Loucy (cell line): ENCODE measurements at regions not wholly inside any gene's neighbourhood (a gene's known extent, or its start where the extent isn't known, plus 50 kb on each side); places are given as distances from the start of the nearest gene placed in this dataset.

ENCODE experiments used
- H2AFZ ChIP-seq: fragments of 200-600 bp; sonication (generic); 2 replicates; pipeline ENCODE4 v1.6.0; 2016; ENCODE audit warnings: antibody characterized with exemption, mild to moderate bottlenecking, low read length, moderate library complexity
- H3F3A ChIP-seq: fragments of 200-600 bp; 2 replicates; pipeline ENCODE4 v1.6.0; 2016; ENCODE audit warnings: antibody characterized with exemption, low read depth, mild to moderate bottlenecking
- H3K27me3 ChIP-seq: fragments of 200-600 bp; sonication (generic); 2 replicates; pipeline ENCODE4 v1.6.1; 2014; ENCODE audit warnings: low read length, mild to moderate bottlenecking; ENCODE audit not compliant: insufficient read depth, poor library complexity, severe bottlenecking
- H3K36me3 ChIP-seq: fragments of 200-600 bp; sonication (generic); 2 replicates; pipeline ENCODE4 v1.6.1; 2016; ENCODE audit warnings: low read length; ENCODE audit not compliant: insufficient read depth
- H3K4me1 ChIP-seq: fragments of 200-600 bp; sonication (generic); 2 replicates; pipeline ENCODE4 v1.5.1; 2014; ENCODE audit warnings: low read length, mild to moderate bottlenecking; ENCODE audit not compliant: insufficient read depth, poor library complexity, severe bottlenecking
- H3K4me2 ChIP-seq: fragments of 200-600 bp; sonication (generic); 2 replicates; pipeline ENCODE4 v1.6.0; 2014; ENCODE audit warnings: antibody characterized with exemption, low read length, low read depth, mild to moderate bottlenecking; ENCODE audit not compliant: poor library complexity, severe bottlenecking
- H3K4me3 ChIP-seq: fragments of 200-600 bp; sonication (generic); 2 replicates; pipeline ENCODE4 v1.5.1; 2014; ENCODE audit warnings: low read length, mild to moderate bottlenecking, mixed read lengths; ENCODE audit not compliant: poor library complexity, severe bottlenecking
- H3K79me2 ChIP-seq: fragments of 200-600 bp; sonication (generic); 2 replicates; pipeline ENCODE4 v1.6.1; 2014; ENCODE audit warnings: low read length; ENCODE audit not compliant: insufficient read depth
- H3K9ac ChIP-seq: fragments of 200-600 bp; sonication (generic); 2 replicates; pipeline ENCODE4 v1.6.0; 2014; ENCODE audit warnings: mild to moderate bottlenecking, low read depth, low read length, moderate library complexity; ENCODE audit not compliant: poor library complexity, severe bottlenecking
- H3K9me2 ChIP-seq: fragments of 200-600 bp; sonication (generic); replicated peaks from 2 replicates; pipeline ENCODE4 v1.6.1; 2016; ENCODE audit warnings: low read depth, low read length, mixed read lengths
- H3K9me3 ChIP-seq: fragments of 200-600 bp; sonication (generic); 2 replicates; pipeline ENCODE4 v1.6.1; 2014; ENCODE audit warnings: mild to moderate bottlenecking, antibody characterized with exemption, low read length, low read depth; ENCODE audit not compliant: insufficient read depth
- H4K20me1 ChIP-seq: fragments of 200-600 bp; sonication (generic); 2 replicates; pipeline ENCODE4 v1.6.0; 2014; ENCODE audit warnings: antibody characterized with exemption, low read length, mild to moderate bottlenecking; ENCODE audit not compliant: insufficient read depth, poor library complexity, severe bottlenecking
- CTCF ChIP-seq: fragments of 200-600 bp; sonication (generic); conservative IDR thresholded peaks from 2 replicates; pipeline ENCODE4 v1.5.1; 2014; ENCODE audit warnings: mild to moderate bottlenecking, antibody characterized with exemption, low read length
- EZH2phosphoT487 ChIP-seq: fragments of 200-600 bp; IDR thresholded peaks from 2 replicates; pipeline ENCODE4 v1.6.1; 2018; ENCODE audit warnings: antibody characterized with exemption, mild to moderate bottlenecking, moderate library complexity, borderline replicate concordance

- Histone ChIP-seq H3K27me3 (no peaks in the 10 kb centered on the region), H4K20me1 (no peaks in the 10 kb centered on the region), H3K36me3 (no peaks in the 10 kb centered on the region), H3K9me2 (no peaks in the 10 kb centered on the region), H3K9ac (no peak overlapping the region), H2AFZ (no peak overlapping the region), H3K79me2 (no peaks in the 10 kb centered on the region), H3K4me2 (no peak overlapping the region), H3K4me3 (no peak overlapping the region), H3K4me1 (no peaks in the 10 kb centered on the region), H3K9me3 (no peaks in the 10 kb centered on the region), H3F3A (no peaks in the 10 kb centered on the region)
- TF ChIP-seq CTCF (no peak), EZH2phosphoT487 (no peak)
Measured at GRCh38 chr1:188061881-188062280, 1233.1 kb downstream of the PLA2G4A start.

GRCh38 chr1:188062456-188062855 is 1233.7 kb downstream of the PLA2G4A start:
- no peaks in the 10 kb centered on the region for H3K36me3 ChIP-seq
- H3K4me3 ChIP-seq, result no peak overlapping the region
- no peaks in the 10 kb centered on the region for H3K79me2 ChIP-seq
- no peaks in the 10 kb centered on the region for H4K20me1 ChIP-seq
- H3K4me2 ChIP-seq, result no peak overlapping the region
- H2AFZ ChIP-seq, result no peak overlapping the region
- H3K9ac ChIP-seq, result no peak overlapping the region
- no peaks in the 10 kb centered on the region for H3K27me3 ChIP-seq
- no peaks in the 10 kb centered on the region for H3K4me1 ChIP-seq
- no peaks in the 10 kb centered on the region for H3F3A ChIP-seq
- no peak for TF ChIP-seq EZH2phosphoT487
- TF ChIP-seq CTCF, result no peak
- no peaks in the 10 kb centered on the region for H3K9me2 ChIP-seq
- H3K9me3 ChIP-seq, result no peaks in the 10 kb centered on the region

GRCh38 chr1:188065917-188066316 is 1237.2 kb downstream of the PLA2G4A start:
- H3K9me2 ChIP-seq, result no peaks in the 10 kb centered on the region
- no peaks in the 10 kb centered on the region for H3K79me2 ChIP-seq
- TF ChIP-seq EZH2phosphoT487, result no peak
- no peak for TF ChIP-seq CTCF

More at GRCh38 chr1:188065917-188066316, 1237.2 kb downstream of the PLA2G4A start:
- Histone ChIP-seq H3K9ac (no peak overlapping the region), H3F3A (no peaks in the 10 kb centered on the region), H3K9me3 (no peaks in the 10 kb centered on the region; the same call in 1 of the 2 replicates), H3K36me3 (no peaks in the 10 kb centered on the region), H3K4me2 (no peak overlapping the region), H3K4me1 (no peaks in the 10 kb centered on the region), H3K27me3 (no peaks in the 10 kb centered on the region), H2AFZ (no peak overlapping the region), H4K20me1 (no peaks in the 10 kb centered on the region), H3K4me3 (no peak overlapping the region)
